ENCODE measurements at regions not wholly inside any gene's neighbourhood (a gene's known extent, or its start where the extent isn't known, plus 50 kb on each side); places are given as distances from the start of the nearest gene placed in this dataset.

DNA sequence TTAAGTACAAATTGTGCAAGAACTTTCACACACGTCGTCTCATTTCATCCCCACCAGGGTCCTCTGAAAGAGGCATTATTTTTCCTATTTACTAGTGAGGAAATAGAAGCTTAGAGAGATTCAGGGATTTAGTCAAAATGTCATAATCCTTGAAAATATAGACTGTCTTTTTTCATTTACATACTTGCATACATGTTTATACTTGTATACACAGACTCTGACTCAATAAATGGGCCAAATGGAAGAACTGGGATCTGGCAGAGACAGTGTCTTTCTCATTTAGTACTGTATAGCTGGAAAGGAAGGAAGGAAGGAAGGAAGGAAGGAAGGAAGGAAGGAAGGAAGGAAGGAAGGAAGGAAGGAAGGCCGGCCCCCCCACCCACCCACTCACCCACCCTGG lies 357.7 kb upstream of the SOX5 start:
- TF ChIP-seq ESRRA (IDR thresholded peaks at IDR 0.05; ENCODE audit: borderline replicate concordance, low read length) (no peak), EHMT2 (IDR thresholded peaks at IDR 0.05; ENCODE audit: low read depth) (no peak), BHLHE40 (IDR thresholded peaks at IDR 0.05; ENCODE audit: low read depth, low read length) (no peak), JUN (IDR thresholded peaks at IDR 0.05) (no peak), ZNF302 (CRISPR knock-in tag; IDR thresholded peaks at IDR 0.05) (no peak), RFX5 (IDR thresholded peaks at IDR 0.05) (no peak), EP300 (IDR thresholded peaks at IDR 0.05) (no peak), POLR2A (IDR thresholded peaks at IDR 0.05; ENCODE audit: low read length) (no peak), ZSCAN20 (CRISPR knock-in tag; IDR thresholded peaks at IDR 0.05) (no peak)
- TF ChIP-seq, protein P1, sequence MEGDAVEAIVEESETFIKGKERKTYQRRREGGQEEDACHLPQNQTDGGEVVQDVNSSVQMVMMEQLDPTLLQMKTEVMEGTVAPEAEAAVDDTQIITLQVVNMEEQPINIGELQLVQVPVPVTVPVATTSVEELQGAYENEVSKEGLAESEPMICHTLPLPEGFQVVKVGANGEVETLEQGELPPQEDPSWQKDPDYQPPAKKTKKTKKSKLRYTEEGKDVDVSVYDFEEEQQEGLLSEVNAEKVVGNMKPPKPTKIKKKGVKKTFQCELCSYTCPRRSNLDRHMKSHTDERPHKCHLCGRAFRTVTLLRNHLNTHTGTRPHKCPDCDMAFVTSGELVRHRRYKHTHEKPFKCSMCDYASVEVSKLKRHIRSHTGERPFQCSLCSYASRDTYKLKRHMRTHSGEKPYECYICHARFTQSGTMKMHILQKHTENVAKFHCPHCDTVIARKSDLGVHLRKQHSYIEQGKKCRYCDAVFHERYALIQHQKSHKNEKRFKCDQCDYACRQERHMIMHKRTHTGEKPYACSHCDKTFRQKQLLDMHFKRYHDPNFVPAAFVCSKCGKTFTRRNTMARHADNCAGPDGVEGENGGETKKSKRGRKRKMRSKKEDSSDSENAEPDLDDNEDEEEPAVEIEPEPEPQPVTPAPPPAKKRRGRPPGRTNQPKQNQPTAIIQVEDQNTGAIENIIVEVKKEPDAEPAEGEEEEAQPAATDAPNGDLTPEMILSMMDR (IDR thresholded peaks at IDR 0.05): no peak
- TF ChIP-seq, protein P2, sequence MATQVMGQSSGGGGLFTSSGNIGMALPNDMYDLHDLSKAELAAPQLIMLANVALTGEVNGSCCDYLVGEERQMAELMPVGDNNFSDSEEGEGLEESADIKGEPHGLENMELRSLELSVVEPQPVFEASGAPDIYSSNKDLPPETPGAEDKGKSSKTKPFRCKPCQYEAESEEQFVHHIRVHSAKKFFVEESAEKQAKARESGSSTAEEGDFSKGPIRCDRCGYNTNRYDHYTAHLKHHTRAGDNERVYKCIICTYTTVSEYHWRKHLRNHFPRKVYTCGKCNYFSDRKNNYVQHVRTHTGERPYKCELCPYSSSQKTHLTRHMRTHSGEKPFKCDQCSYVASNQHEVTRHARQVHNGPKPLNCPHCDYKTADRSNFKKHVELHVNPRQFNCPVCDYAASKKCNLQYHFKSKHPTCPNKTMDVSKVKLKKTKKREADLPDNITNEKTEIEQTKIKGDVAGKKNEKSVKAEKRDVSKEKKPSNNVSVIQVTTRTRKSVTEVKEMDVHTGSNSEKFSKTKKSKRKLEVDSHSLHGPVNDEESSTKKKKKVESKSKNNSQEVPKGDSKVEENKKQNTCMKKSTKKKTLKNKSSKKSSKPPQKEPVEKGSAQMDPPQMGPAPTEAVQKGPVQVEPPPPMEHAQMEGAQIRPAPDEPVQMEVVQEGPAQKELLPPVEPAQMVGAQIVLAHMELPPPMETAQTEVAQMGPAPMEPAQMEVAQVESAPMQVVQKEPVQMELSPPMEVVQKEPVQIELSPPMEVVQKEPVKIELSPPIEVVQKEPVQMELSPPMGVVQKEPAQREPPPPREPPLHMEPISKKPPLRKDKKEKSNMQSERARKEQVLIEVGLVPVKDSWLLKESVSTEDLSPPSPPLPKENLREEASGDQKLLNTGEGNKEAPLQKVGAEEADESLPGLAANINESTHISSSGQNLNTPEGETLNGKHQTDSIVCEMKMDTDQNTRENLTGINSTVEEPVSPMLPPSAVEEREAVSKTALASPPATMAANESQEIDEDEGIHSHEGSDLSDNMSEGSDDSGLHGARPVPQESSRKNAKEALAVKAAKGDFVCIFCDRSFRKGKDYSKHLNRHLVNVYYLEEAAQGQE (IDR thresholded peaks at IDR 0.05): no peak
- TF ChIP-seq, protein P3, sequence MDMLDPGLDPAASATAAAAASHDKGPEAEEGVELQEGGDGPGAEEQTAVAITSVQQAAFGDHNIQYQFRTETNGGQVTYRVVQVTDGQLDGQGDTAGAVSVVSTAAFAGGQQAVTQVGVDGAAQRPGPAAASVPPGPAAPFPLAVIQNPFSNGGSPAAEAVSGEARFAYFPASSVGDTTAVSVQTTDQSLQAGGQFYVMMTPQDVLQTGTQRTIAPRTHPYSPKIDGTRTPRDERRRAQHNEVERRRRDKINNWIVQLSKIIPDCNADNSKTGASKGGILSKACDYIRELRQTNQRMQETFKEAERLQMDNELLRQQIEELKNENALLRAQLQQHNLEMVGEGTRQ (IDR thresholded peaks at IDR 0.05): no peak
